Testis (tissue), 2 donors: ENCODE measurements at regions not wholly inside any gene's neighbourhood (a gene's known extent, or its start where the extent isn't known, plus 50 kb on each side); places are given as distances from the start of the nearest gene placed in this dataset.

ENCODE experiments used
- DNase-seq: peaks from one replicate; pipeline ENCODE4 v3.0.0-alpha.2; 2019
- H3K27ac ChIP-seq, 2 donors: fragments of 200-600 bp; sonication (generic); one replicate each; pipeline ENCODE4 v1.5.1; 2019
- H3K27me3 ChIP-seq: fragments of 200-600 bp; sonication (generic); one replicate; pipeline ENCODE4 v1.5.1; 2019
- H3K36me3 ChIP-seq: fragments of 200-600 bp; sonication (generic); one replicate; pipeline ENCODE4 v1.5.1; 2017; ENCODE audit warnings: low read depth; ENCODE audit errors: missing control alignments
- H3K4me1 ChIP-seq: fragments of 200-600 bp; sonication (generic); one replicate; pipeline ENCODE4 v1.5.1; 2019
- H3K4me3 ChIP-seq, 2 donors: fragments of 200-600 bp; sonication (generic); one replicate each; pipeline ENCODE4 v1.5.1; 2017 to 2019
- H3K9me3 ChIP-seq: fragments of 200-600 bp; sonication (generic); one replicate; pipeline ENCODE4 v1.5.1; 2017
- CTCF ChIP-seq, 3 experiments: fragments of 450-650 bp in 2 of 3; fragments of 200-600 bp in 1 of 3; sonication (generic) in 1 of 3; IDR thresholded peaks; one replicate each; pipeline ENCODE4 v1.5.1; 2016 to 2019; ENCODE audit warnings: antibody characterized with exemption in 3 of 3, mild to moderate bottlenecking in 2 of 3, moderate library complexity in 1 of 3
- POLR2A ChIP-seq: fragments of 450-650 bp; IDR thresholded peaks from one replicate; pipeline ENCODE4 v1.6.1; 2017; ENCODE audit warnings: antibody characterized with exemption, mild to moderate bottlenecking, moderate library complexity
- WGBS, 2 donors: methylation state at CpG; one replicate each; pipeline ENCODE4 v1.1.5; 2018; 5-methylcytosine and 5-hydroxymethylcytosine counted together
- intact Hi-C: fragments of 100-400 bp; cut with DNase I; formaldehyde crosslinking; loops from one replicate; pipeline ENCODE4 v1.15.1; 2023; ENCODE audit warnings: low total_unique reads

DNA sequence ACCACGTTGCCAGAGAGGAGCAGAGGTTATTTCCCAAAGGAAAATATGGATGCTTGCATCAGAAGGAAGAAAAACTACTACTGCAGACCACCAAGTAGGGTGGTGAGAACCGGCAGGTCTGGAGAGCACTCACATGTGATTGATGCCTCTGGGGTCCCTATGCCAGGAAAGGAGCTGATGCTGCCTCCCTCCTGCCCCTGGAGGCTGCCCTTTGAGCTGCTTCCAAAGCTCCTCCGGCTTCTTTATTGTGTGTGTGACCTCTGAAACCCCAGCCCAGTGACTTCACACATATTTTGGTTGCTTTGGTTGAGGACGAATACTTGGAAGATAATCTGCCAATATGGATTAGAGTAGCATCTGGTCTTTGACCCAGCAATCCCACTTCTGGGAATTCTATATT lies 133.4 kb downstream of the AACS start:
- Histone ChIP-seq H3K36me3 (no peaks in the 10 kb centered on the region), H3K9me3 (no peaks in the 10 kb centered on the region), H3K4me1 (no peaks in the 10 kb centered on the region), H3K27ac (no peak overlapping the region), H3K27me3 (no peaks in the 10 kb centered on the region), H3K4me3 (no peak overlapping the region)
- intact Hi-C loops = no loop called here
- no peak for TF ChIP-seq CTCF (IDR thresholded peaks at IDR 0.05)
- DNase-seq = no peak
- WGBS, 2 donors = 36 to 37% methylated on average over 4 of the region's 4 CpGs

GRCh38 chr12:125201090-125201489 lies 135.9 kb downstream of the AACS start:
- intact Hi-C loops = no loop called here
- Histone ChIP-seq H3K9me3 (no peaks in the 10 kb centered on the region), H3K27me3 (no peaks in the 10 kb centered on the region), H3K36me3 (no peaks in the 10 kb centered on the region), H3K4me3 (no peak overlapping the region), H3K4me1 (no peaks in the 10 kb centered on the region), H3K27ac (no peak overlapping the region)
- DNase-seq = no peak
- TF ChIP-seq POLR2A = no peak
- no peak for TF ChIP-seq CTCF (IDR thresholded peaks at IDR 0.05)
- WGBS, 2 donors = 89 to 92% methylated on average over 3 of the region's 3 CpGs

DNA sequence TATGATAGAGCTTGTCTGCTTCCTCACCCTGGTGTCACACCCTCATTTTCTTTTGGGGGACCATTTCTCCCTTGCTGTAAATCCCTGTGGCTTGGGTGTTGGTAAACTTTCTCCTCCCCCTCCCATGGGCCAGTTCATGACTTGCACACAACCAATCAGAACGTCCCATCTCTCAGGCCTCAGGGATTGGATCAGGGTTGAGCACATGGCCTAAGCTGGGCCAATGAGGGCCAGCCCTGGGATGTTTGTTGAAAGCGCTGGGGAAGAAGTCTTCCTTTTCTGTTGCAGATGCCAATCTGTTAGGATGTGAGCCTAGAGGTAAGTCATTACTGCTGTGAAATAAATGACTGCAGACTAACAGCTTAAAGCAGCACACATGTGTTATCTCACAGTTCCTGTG lies 136.7 kb downstream of the AACS start:
- DNase-seq = no peak
- H3K4me1 ChIP-seq = no peaks in the 10 kb centered on the region
- no peaks in the 10 kb centered on the region for H3K36me3 ChIP-seq
- WGBS, 2 donors = 75 to 100% methylated on average over 2 of the region's 2 CpGs
- H3K27me3 ChIP-seq = no peaks in the 10 kb centered on the region
- no peak overlapping the region for H3K4me3 ChIP-seq
- intact Hi-C loops = no loop called here
- no peaks in the 10 kb centered on the region for H3K9me3 ChIP-seq
- H3K27ac ChIP-seq = no peak overlapping the region
- TF ChIP-seq CTCF (IDR thresholded peaks at IDR 0.05) (no peak), POLR2A (no peak)

DNA sequence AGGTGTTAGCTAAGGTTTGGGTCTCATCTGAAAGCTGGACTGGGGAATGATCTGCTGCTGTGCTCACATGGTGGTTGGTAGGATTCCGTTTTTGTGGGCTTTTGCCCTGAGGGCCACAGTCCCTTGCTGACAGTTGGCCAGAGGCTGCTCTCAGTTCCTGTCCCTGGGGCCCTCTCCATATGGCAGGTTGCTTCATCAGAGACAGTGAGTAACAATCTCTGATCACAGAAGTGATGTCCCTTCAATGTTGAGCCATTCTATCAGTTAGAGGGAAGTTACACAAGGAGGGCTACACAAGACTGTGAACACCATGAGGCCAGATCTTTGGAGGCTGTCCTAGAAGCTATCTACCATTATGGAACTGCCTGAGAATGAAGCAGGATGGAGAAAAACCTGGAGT lies 137.2 kb downstream of the AACS start:
- Histone ChIP-seq H3K36me3 (no peaks in the 10 kb centered on the region), H3K9me3 (no peaks in the 10 kb centered on the region), H3K4me3 (no peak overlapping the region), H3K4me1 (no peaks in the 10 kb centered on the region), H3K27ac (no peak overlapping the region), H3K27me3 (no peaks in the 10 kb centered on the region)
- TF ChIP-seq CTCF (IDR thresholded peaks at IDR 0.05) (no peak), POLR2A (no peak)
- WGBS, 2 donors = 100% methylated on average over 1 of the region's 1 CpG
- DNase-seq = no peak
- intact Hi-C loops = no loop called here

DNA sequence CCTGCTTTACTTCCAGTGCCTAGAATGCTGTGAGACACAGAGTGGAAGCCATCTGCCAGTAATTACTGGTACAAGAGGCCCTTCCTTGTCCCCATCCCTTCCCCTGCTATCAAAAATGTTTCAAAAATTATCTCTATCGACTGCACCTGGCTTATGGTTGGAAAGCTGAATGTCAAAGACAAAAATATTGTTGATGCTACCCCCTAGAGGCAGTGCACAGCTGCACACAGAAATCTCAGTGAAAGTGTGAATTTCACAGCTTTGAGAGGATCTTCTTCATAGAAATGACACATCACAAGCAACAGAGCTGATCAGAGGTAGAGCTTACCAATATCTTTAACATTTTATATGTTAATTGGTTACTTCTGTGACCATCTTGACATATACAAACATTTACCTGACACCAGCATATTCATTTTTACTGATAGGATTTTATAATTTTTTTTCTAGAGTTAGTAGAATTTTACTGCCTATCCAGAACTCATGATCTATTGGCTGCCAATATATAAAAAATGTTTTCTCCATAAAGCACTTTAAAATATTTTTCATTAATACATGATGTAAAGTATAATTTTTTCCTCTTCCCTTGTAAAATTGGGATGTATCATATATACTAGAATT lies 138.0 kb downstream of the AACS start:
- Histone ChIP-seq H3K27me3 (no peaks in the 10 kb centered on the region), H3K4me3 (no peak overlapping the region), H3K27ac (no peak overlapping the region), H3K4me1 (no peaks in the 10 kb centered on the region), H3K36me3 (no peaks in the 10 kb centered on the region), H3K9me3 (no peaks in the 10 kb centered on the region)
- no peak for DNase-seq
- WGBS, 2 donors = 33 to 42% methylated on average over 1 of the region's 1 CpG
- TF ChIP-seq POLR2A (no peak), CTCF (IDR thresholded peaks at IDR 0.05) (peak in 2 of 3 experiments; percentile 22 to 39)
- intact Hi-C loops = no loop called here
